OCI-LY3 (cell line): ENCODE measurements at regions not wholly inside any gene's neighbourhood (a gene's known extent, or its start where the extent isn't known, plus 50 kb on each side); places are given as distances from the start of the nearest gene placed in this dataset.

ENCODE experiments used
- H2AFZ ChIP-seq: fragments of 200-600, 300-600 bp; shearing (Covaris generic); 2 replicates; pipeline ENCODE4 v1.6.0; 2014; ENCODE audit warnings: antibody characterized with exemption, low read depth, low read length
- H3K27ac ChIP-seq: fragments of 200-600, 300-600 bp; sonication (generic); 2 replicates; pipeline ENCODE4 v1.5.1; 2014; ENCODE audit warnings: mild to moderate bottlenecking, low read length, moderate library complexity, mixed read lengths
- H3K27me3 ChIP-seq: fragments of 200-600, 300-600 bp; sonication (generic); 2 replicates; pipeline ENCODE4 v1.6.1; 2014; ENCODE audit warnings: low read depth, low read length, mixed read lengths
- H3K36me3 ChIP-seq: fragments of 200-600, 300-600 bp; sonication (generic); replicated peaks from 2 replicates; pipeline ENCODE3; 2014; ENCODE audit warnings: low read depth, low read length, mixed read lengths
- H3K4me1 ChIP-seq: fragments of 300-600, 200-600 bp; sonication (generic); 2 replicates; pipeline ENCODE4 v1.6.1; 2014; ENCODE audit warnings: low read length, mixed read lengths
- H3K4me2 ChIP-seq: fragments of 200-600, 300-600 bp; sonication (generic); 2 replicates; pipeline ENCODE4 v1.6.1; 2014; ENCODE audit warnings: low read length, mixed read lengths
- H3K4me3 ChIP-seq: fragments of 300-600, 200-600 bp; sonication (generic); 2 replicates; pipeline ENCODE4 v1.5.1; 2014; ENCODE audit warnings: antibody characterized with exemption, mild to moderate bottlenecking, low read length, moderate library complexity
- H3K79me2 ChIP-seq: fragments of 300-600, 200-600 bp; shearing (Covaris generic); 2 replicates; pipeline ENCODE4 v1.6.1; 2014; ENCODE audit warnings: mild to moderate bottlenecking, low read length, mixed read lengths
- H3K9ac ChIP-seq: fragments of 300-600, 200-600 bp; shearing (Covaris generic); 2 replicates; pipeline ENCODE4 v1.6.0; 2014; ENCODE audit warnings: mild to moderate bottlenecking, low read length, moderate library complexity
- H3K9me3 ChIP-seq: fragments of 200-600, 300-600 bp; shearing (Covaris generic); 2 replicates; pipeline ENCODE4 v1.6.1; 2014; ENCODE audit warnings: low read length, mixed read lengths; ENCODE audit not compliant: insufficient read depth
- H4K20me1 ChIP-seq: fragments of 200-600, 300-600 bp; sonication (generic); 2 replicates; pipeline ENCODE4 v1.6.1; 2016; ENCODE audit warnings: low read length, mixed read lengths; ENCODE audit not compliant: insufficient read depth
- EZH2phosphoT487 ChIP-seq: fragments of 200-600 bp; shearing (Covaris generic); IDR thresholded peaks from 2 replicates; pipeline ENCODE4 v1.6.1; 2018; ENCODE audit warnings: antibody characterized with exemption, mixed run types, low read depth
- TF ChIP-seq, protein P1 (sequence below): fragments of 200-600, 300-600 bp; sonication (generic); IDR thresholded peaks from 2 replicates; pipeline ENCODE4 v1.5.1; 2014; ENCODE audit warnings: antibody characterized with exemption, low read length, low read depth

DNA sequence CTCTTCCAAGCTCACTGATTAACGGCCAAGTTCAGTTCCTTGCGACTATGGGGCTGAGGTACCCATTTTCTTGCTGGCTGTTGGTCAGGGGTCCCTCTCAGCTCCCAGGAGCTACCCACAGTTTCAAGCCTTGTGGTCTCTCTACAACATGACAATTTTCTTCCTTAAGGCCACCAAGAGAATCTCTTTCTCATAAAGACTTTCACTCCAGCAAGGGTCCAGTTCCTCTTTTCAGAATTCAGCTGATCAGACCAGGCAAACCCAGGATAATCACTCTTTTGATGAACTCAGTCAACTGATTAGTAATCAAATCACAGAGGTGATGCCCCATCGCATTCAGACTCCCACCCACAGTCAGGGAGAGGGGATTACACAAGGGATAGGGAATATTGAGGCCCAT lies 129.7 kb downstream of the IRS1 start:
- H3K9ac ChIP-seq = no peak overlapping the region
- no peaks in the 10 kb centered on the region for H3K9me3 ChIP-seq
- H2AFZ ChIP-seq = no peak overlapping the region
- H3K4me2 ChIP-seq = no peak overlapping the region
- H3K27ac ChIP-seq = no peak overlapping the region
- no peaks in the 10 kb centered on the region for H3K79me2 ChIP-seq
- no peaks in the 10 kb centered on the region for H3K36me3 ChIP-seq
- no peaks in the 10 kb centered on the region for H3K27me3 ChIP-seq
- TF ChIP-seq, protein P1, sequence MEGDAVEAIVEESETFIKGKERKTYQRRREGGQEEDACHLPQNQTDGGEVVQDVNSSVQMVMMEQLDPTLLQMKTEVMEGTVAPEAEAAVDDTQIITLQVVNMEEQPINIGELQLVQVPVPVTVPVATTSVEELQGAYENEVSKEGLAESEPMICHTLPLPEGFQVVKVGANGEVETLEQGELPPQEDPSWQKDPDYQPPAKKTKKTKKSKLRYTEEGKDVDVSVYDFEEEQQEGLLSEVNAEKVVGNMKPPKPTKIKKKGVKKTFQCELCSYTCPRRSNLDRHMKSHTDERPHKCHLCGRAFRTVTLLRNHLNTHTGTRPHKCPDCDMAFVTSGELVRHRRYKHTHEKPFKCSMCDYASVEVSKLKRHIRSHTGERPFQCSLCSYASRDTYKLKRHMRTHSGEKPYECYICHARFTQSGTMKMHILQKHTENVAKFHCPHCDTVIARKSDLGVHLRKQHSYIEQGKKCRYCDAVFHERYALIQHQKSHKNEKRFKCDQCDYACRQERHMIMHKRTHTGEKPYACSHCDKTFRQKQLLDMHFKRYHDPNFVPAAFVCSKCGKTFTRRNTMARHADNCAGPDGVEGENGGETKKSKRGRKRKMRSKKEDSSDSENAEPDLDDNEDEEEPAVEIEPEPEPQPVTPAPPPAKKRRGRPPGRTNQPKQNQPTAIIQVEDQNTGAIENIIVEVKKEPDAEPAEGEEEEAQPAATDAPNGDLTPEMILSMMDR = no peak
- no peak for TF ChIP-seq EZH2phosphoT487
- peaks cover 11% of the 10 kb centered on the region for H3K4me1 ChIP-seq
- no peaks in the 10 kb centered on the region for H4K20me1 ChIP-seq
- no peak overlapping the region for H3K4me3 ChIP-seq

DNA sequence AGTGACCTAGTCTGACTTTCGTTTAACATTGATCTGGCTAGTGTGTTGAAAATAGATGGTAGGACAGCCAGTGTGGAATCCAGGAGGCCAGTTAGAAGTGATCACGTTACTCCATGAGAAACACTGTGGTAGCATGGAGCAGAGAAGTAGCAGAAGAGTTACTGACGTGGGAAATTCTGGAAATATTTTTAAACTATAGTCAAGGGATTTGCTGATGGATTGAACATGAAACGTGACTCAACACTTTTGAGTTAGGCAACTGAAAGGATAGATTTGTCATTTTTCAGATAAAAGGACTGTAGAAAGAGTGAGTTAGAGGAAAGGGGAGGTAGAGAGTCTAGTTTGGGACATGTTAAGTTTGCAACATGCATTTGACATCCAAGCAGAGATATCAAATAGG lies 130.4 kb downstream of the IRS1 start:
- H3K27ac ChIP-seq = no peak overlapping the region
- no peak overlapping the region for H3K9ac ChIP-seq
- H3K4me3 ChIP-seq = no peak overlapping the region
- H3K36me3 ChIP-seq = no peaks in the 10 kb centered on the region
- no peaks in the 10 kb centered on the region for H3K9me3 ChIP-seq
- H3K79me2 ChIP-seq = no peaks in the 10 kb centered on the region
- H3K27me3 ChIP-seq = no peaks in the 10 kb centered on the region
- no peak overlapping the region for H3K4me2 ChIP-seq
- no peak overlapping the region for H2AFZ ChIP-seq
- H3K4me1 ChIP-seq = peaks cover 11% of the 10 kb centered on the region
- no peaks in the 10 kb centered on the region for H4K20me1 ChIP-seq
- TF ChIP-seq, protein P1 = no peak
- no peak for TF ChIP-seq EZH2phosphoT487

DNA sequence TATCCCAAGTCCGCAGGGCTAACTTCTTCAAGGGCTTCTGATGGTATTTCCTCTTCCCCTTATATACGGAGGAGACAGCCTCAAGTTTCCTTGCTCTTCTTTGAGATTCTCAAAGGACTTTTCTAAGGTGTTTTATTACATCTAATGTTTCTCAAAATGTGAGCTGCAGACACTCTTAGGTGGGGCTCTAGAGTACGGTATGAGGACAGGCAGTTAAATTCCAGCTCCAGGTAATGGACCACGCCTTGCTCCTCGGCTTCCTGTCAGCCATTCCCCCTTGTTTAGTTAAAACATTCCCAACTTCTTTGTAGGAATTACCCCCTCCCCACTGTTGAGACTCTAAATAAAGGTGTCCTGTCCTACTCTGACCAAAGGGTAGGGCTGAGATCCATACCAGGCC lies 131.9 kb downstream of the IRS1 start:
- Histone ChIP-seq H3K9me3 (no peaks in the 10 kb centered on the region), H3K36me3 (no peaks in the 10 kb centered on the region), H3K4me3 (no peak overlapping the region), H4K20me1 (no peaks in the 10 kb centered on the region), H3K9ac (no peak overlapping the region), H3K79me2 (no peaks in the 10 kb centered on the region), H3K4me2 (no peak overlapping the region), H2AFZ (no peak overlapping the region), H3K27me3 (no peaks in the 10 kb centered on the region), H3K27ac (no peak overlapping the region), H3K4me1 (peaks cover 11% of the 10 kb centered on the region)
- TF ChIP-seq EZH2phosphoT487 = no peak
- TF ChIP-seq, protein P1 = no peak

DNA sequence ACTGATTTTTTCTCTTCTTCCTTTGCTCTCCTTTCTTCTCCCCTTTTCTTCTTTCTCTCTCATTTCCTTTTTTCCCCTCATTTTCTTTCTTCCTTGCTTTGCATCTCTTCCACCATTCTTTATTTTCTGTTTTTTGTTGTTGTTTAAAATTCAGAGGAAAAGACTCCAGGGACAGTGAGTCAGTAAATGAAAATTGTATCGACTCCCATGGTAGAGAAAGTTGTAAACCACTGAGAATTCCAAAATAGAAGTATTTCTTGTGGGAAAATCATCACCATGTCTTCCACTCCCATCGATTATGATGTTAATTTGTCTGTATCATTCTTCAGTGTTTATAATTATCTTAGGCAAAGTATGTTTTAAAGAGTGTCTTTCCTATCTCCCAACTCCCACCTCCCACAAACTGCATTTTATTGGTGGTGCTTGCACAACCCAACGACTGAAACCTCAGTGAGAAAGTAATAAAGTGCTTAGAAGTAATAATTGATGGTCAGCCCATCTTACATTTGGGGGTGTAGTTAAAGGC lies 134.3 kb downstream of the IRS1 start:
- H4K20me1 ChIP-seq = no peaks in the 10 kb centered on the region
- no peak overlapping the region for H3K4me3 ChIP-seq
- TF ChIP-seq, protein P1 = no peak
- no peak overlapping the region for H3K9ac ChIP-seq
- H3K27ac ChIP-seq = no peak overlapping the region
- no peaks in the 10 kb centered on the region for H3K36me3 ChIP-seq
- peaks cover 9% of the 10 kb centered on the region for H3K4me1 ChIP-seq
- no peak overlapping the region for H2AFZ ChIP-seq
- no peaks in the 10 kb centered on the region for H3K9me3 ChIP-seq
- H3K4me2 ChIP-seq = no peak overlapping the region
- H3K27me3 ChIP-seq = no peaks in the 10 kb centered on the region
- H3K79me2 ChIP-seq = no peaks in the 10 kb centered on the region
